ENCODE measurements at regions not wholly inside any gene's neighbourhood (a gene's known extent, or its start where the extent isn't known, plus 50 kb on each side); places are given as distances from the start of the nearest gene placed in this dataset.
A peak's percentile ranks its signal among the peaks of the same experiment; 100 is the strongest.
"Not testable (repeated sequence)": the region's sequence is repeated elsewhere in the genome, so short reads cannot be mapped to it uniquely, and the experiment has no call there.

- no peak overlapping the region for H3K27ac ChIP-seq (ENCODE audit: low read length)
- H3K27me3 Mint-ChIP-seq: no peaks in the 10 kb centered on the region
- no peak overlapping the region for H3K4me3 Mint-ChIP-seq
- no peaks in the 10 kb centered on the region for H3K9me3 ChIP-seq
- H3K4me1 ChIP-seq (ENCODE audit: control insufficient read depth in 1 of 2, extremely low read depth in 1 of 2, insufficient read depth in 2 of 2, low read length in 2 of 2): no peaks in the 10 kb centered on the region
- H3K4me3 ChIP-seq (ENCODE audit: control insufficient read depth in 1 of 2, extremely low read depth in 1 of 2, low read length in 1 of 2): no peak overlapping the region
- H3K36me3 Mint-ChIP-seq: no peaks in the 10 kb centered on the region
- no peak for DNase-seq
- ChIA-PET CTCF (no interaction called here), POLR2A (no interaction called here)
- H3K27me3 ChIP-seq (replicated peaks in 1 of 2; ENCODE audit: control insufficient read depth in 2 of 2, extremely low read depth in 1 of 2, insufficient read depth in 2 of 2, low read length in 1 of 2): no peaks in the 10 kb centered on the region
- no peaks in the 10 kb centered on the region for H3K4me1 Mint-ChIP-seq
- ATAC-seq (replicated peaks in 1 of 4): no peak
- no peak overlapping the region for H3K27ac Mint-ChIP-seq
- WGBS (ENCODE audit: insufficient coverage): 92% methylated on average over 2 of the region's 4 CpGs
- H3K9me3 Mint-ChIP-seq: peaks cover 3 to 12% (median 4%) of the 10 kb centered on the region in 3 donors
- H3K36me3 ChIP-seq (ENCODE audit: control insufficient read depth in 2 of 2, extremely low read depth in 1 of 2, insufficient read depth in 1 of 2, low read length in 1 of 2): no peaks in the 10 kb centered on the region
These were observed 497.9 kb upstream of the ARPP21 start for GRCh38 chr3:35141406-35141805.

- CTCF ChIA-PET: no interaction called here
- Mint-ChIP-seq H3K27me3 (no peaks in the 10 kb centered on the region), H3K9me3 (peaks cover 4 to 12% (median 10%) of the 10 kb centered on the region in 3 donors), H3K4me1 (no peaks in the 10 kb centered on the region), H3K36me3 (no peaks in the 10 kb centered on the region), H3K4me3 (no peak overlapping the region), H3K27ac (no peak overlapping the region)
- Histone ChIP-seq H3K4me3 (ENCODE audit: control insufficient read depth in 1 of 2, extremely low read depth in 1 of 2, low read length in 1 of 2) (no peak overlapping the region), H3K4me1 (ENCODE audit: control insufficient read depth in 1 of 2, extremely low read depth in 1 of 2, insufficient read depth in 2 of 2, low read length in 2 of 2) (no peaks in the 10 kb centered on the region), H3K36me3 (ENCODE audit: control insufficient read depth in 2 of 2, extremely low read depth in 1 of 2, insufficient read depth in 1 of 2, low read length in 1 of 2) (no peaks in the 10 kb centered on the region), H3K9me3 (no peaks in the 10 kb centered on the region), H3K27ac (ENCODE audit: low read length) (no peak overlapping the region), H3K27me3 (replicated peaks in 1 of 2; ENCODE audit: control insufficient read depth in 2 of 2, extremely low read depth in 1 of 2, insufficient read depth in 2 of 2, low read length in 1 of 2) (no peaks in the 10 kb centered on the region)
- no peak for DNase-seq
- POLR2A ChIA-PET: no interaction called here
- no peak for ATAC-seq (replicated peaks in 1 of 4)
These were observed 495.3 kb upstream of the ARPP21 start for GRCh38 chr3:35144011-35144410.

- H3K4me1 ChIP-seq (ENCODE audit: control insufficient read depth in 1 of 2, extremely low read depth in 1 of 2, insufficient read depth in 2 of 2, low read length in 2 of 2); H3K36me3 Mint-ChIP-seq; CTCF ChIA-PET; H3K4me1 Mint-ChIP-seq; DNase-seq; H3K9me3 Mint-ChIP-seq; H3K4me3 ChIP-seq (ENCODE audit: control insufficient read depth in 1 of 2, extremely low read depth in 1 of 2, low read length in 1 of 2); H3K27ac ChIP-seq (ENCODE audit: low read length); POLR2A ChIA-PET; H3K27me3 Mint-ChIP-seq; H3K27me3 ChIP-seq (replicated peaks in 1 of 2; ENCODE audit: control insufficient read depth in 2 of 2, extremely low read depth in 1 of 2, insufficient read depth in 2 of 2, low read length in 1 of 2); H3K27ac Mint-ChIP-seq; H3K36me3 ChIP-seq (ENCODE audit: control insufficient read depth in 2 of 2, extremely low read depth in 1 of 2, insufficient read depth in 1 of 2, low read length in 1 of 2); H3K9me3 ChIP-seq; H3K4me3 Mint-ChIP-seq: not testable (repeated sequence)
- 84% methylated on average over 8 of the region's 10 CpGs for WGBS (ENCODE audit: insufficient coverage)
- ATAC-seq (replicated peaks in 1 of 4): peak in 1 of 4 experiments; percentile 31
These were observed 492.9 kb upstream of the ARPP21 start for GRCh38 chr3:35146256-35147035.

GRCh38 chr3:35183927-35184675 lies 455.2 kb upstream of the ARPP21 start:
- DNase-seq: no peak
- Mint-ChIP-seq H3K4me3 (no peak overlapping the region), H3K4me1 (no peaks in the 10 kb centered on the region), H3K36me3 (no peaks in the 10 kb centered on the region), H3K9me3 (peaks cover 15 to 31% (median 21%) of the 10 kb centered on the region in 3 donors), H3K27me3 (no peaks in the 10 kb centered on the region), H3K27ac (no peak overlapping the region)
- no peaks in the 10 kb centered on the region for H3K4me1 ChIP-seq (ENCODE audit: control insufficient read depth in 1 of 2, extremely low read depth in 1 of 2, insufficient read depth in 2 of 2, low read length in 2 of 2)
- whole genome bisulfite sequencing (ENCODE audit: insufficient coverage): no CpG with 5 or more reads among the region's 2 CpGs
- H3K9me3 ChIP-seq: no peaks in the 10 kb centered on the region
- no peak overlapping the region for H3K4me3 ChIP-seq (ENCODE audit: control insufficient read depth in 1 of 2, extremely low read depth in 1 of 2, low read length in 1 of 2)
- no peaks in the 10 kb centered on the region for H3K36me3 ChIP-seq (ENCODE audit: control insufficient read depth in 2 of 2, extremely low read depth in 1 of 2, insufficient read depth in 1 of 2, low read length in 1 of 2)
- ChIA-PET CTCF (interaction anchor here in 1 of 2 donors (1.0 kb wide), 1 partner anchor 12 kb away, joined by 3 read pairs; no protein-coding TSS in a partner anchor), POLR2A (no interaction called here)
- no peaks in the 10 kb centered on the region for H3K27me3 ChIP-seq (replicated peaks in 1 of 2; ENCODE audit: control insufficient read depth in 2 of 2, extremely low read depth in 1 of 2, insufficient read depth in 2 of 2, low read length in 1 of 2)
- no peak for ATAC-seq (replicated peaks in 1 of 4)
- no peak overlapping the region for H3K27ac ChIP-seq (ENCODE audit: low read length)

GRCh38 chr3:35184775-35185174 lies 454.6 kb upstream of the ARPP21 start:
- POLR2A ChIA-PET: no interaction called here
- Mint-ChIP-seq H3K4me1 (no peaks in the 10 kb centered on the region), H3K36me3 (no peaks in the 10 kb centered on the region), H3K9me3 (peaks cover 15 to 31% (median 20%) of the 10 kb centered on the region in 3 donors), H3K27me3 (no peaks in the 10 kb centered on the region), H3K27ac (no peak overlapping the region), H3K4me3 (no peak overlapping the region)
- Histone ChIP-seq H3K4me3 (ENCODE audit: control insufficient read depth in 1 of 2, extremely low read depth in 1 of 2, low read length in 1 of 2) (no peak overlapping the region), H3K9me3 (no peaks in the 10 kb centered on the region), H3K27me3 (replicated peaks in 1 of 2; ENCODE audit: control insufficient read depth in 2 of 2, extremely low read depth in 1 of 2, insufficient read depth in 2 of 2, low read length in 1 of 2) (no peaks in the 10 kb centered on the region), H3K4me1 (ENCODE audit: control insufficient read depth in 1 of 2, extremely low read depth in 1 of 2, insufficient read depth in 2 of 2, low read length in 2 of 2) (no peaks in the 10 kb centered on the region), H3K36me3 (ENCODE audit: control insufficient read depth in 2 of 2, extremely low read depth in 1 of 2, insufficient read depth in 1 of 2, low read length in 1 of 2) (no peaks in the 10 kb centered on the region), H3K27ac (ENCODE audit: low read length) (no peak overlapping the region)
- ATAC-seq (replicated peaks in 1 of 4) (no peak), DNase-seq (no peak)
- CTCF ChIA-PET: interaction anchor here in 1 of 2 donors (1.0 kb wide), 1 partner anchor 11 kb away, joined by 3 read pairs; no protein-coding TSS in a partner anchor
- no CpG with 5 or more reads among the region's 2 CpGs for WGBS (ENCODE audit: insufficient coverage)

- Histone ChIP-seq H3K9me3 (no peaks in the 10 kb centered on the region), H3K27ac (ENCODE audit: low read length) (no peak overlapping the region), H3K4me1 (ENCODE audit: control insufficient read depth in 1 of 2, extremely low read depth in 1 of 2, insufficient read depth in 2 of 2, low read length in 2 of 2) (no peaks in the 10 kb centered on the region), H3K4me3 (ENCODE audit: control insufficient read depth in 1 of 2, extremely low read depth in 1 of 2, low read length in 1 of 2) (no peak overlapping the region), H3K36me3 (ENCODE audit: control insufficient read depth in 2 of 2, extremely low read depth in 1 of 2, insufficient read depth in 1 of 2, low read length in 1 of 2) (no peaks in the 10 kb centered on the region), H3K27me3 (replicated peaks in 1 of 2; ENCODE audit: control insufficient read depth in 2 of 2, extremely low read depth in 1 of 2, insufficient read depth in 2 of 2, low read length in 1 of 2) (no peaks in the 10 kb centered on the region)
- H3K4me3 Mint-ChIP-seq: no peak overlapping the region
- WGBS (ENCODE audit: insufficient coverage): no CpG with 5 or more reads among the region's 1 CpG
- no peak overlapping the region for H3K27ac Mint-ChIP-seq
- H3K4me1 Mint-ChIP-seq: no peaks in the 10 kb centered on the region
- H3K36me3 Mint-ChIP-seq: no peaks in the 10 kb centered on the region
- POLR2A ChIA-PET: no interaction called here
- CTCF ChIA-PET: no interaction called here
- ATAC-seq (replicated peaks in 1 of 4): no peak
- peaks cover 7 to 29% (median 14%) of the 10 kb centered on the region in 3 donors for H3K9me3 Mint-ChIP-seq
- no peaks in the 10 kb centered on the region for H3K27me3 Mint-ChIP-seq
- DNase-seq: no peak
These were observed 451.4 kb upstream of the ARPP21 start for GRCh38 chr3:35187908-35188307.
